Activated CD8-positive, alpha-beta T cell treated with anti-CD3 and anti-CD28 coated beads for 36 hours (primary cell): ENCODE measurements at regions not wholly inside any gene's neighbourhood (a gene's known extent, or its start where the extent isn't known, plus 50 kb on each side); places are given as distances from the start of the nearest gene placed in this dataset.

Experiments
- ATAC-seq: fragments of 200-7000 bp; cut with Tn5 transposase; one replicate; pipeline ENCODE4 v1.10.0; 2021; ENCODE audit warnings: mild to moderate bottlenecking, moderate library complexity
- CTCF ChIA-PET: fragments of 350-600 bp; sonication (Branson Sonifier 250); formaldehyde crosslinking; loops from one replicate; lab custom pipeline; 2021; ENCODE audit warnings: antibody characterized with exemption; lab: Charles Lee
- POLR2A ChIA-PET: fragments of 350-600 bp; sonication (Branson Sonifier 250); formaldehyde crosslinking; loops from one replicate; lab custom pipeline; 2021; ENCODE audit warnings: antibody characterized with exemption; lab: Charles Lee
- DNase-seq: peaks from one replicate; pipeline ENCODE4 v3.0.0-alpha.2; 2020
- H3K27ac Mint-ChIP-seq: one replicate; pipeline ENCODE4 v1.8.0; 2021; ENCODE audit warnings: mild to moderate bottlenecking, mixed read lengths
- H3K27me3 Mint-ChIP-seq: one replicate; pipeline ENCODE4 v1.8.0; 2021; ENCODE audit warnings: mixed read lengths
- H3K36me3 Mint-ChIP-seq: one replicate; pipeline ENCODE4 v1.8.0; 2021; ENCODE audit warnings: low read depth, mixed read lengths
- H3K4me1 Mint-ChIP-seq: one replicate; pipeline ENCODE4 v1.8.0; 2021; ENCODE audit warnings: low read depth, mixed read lengths
- H3K4me3 Mint-ChIP-seq: one replicate; pipeline ENCODE4 v1.8.0; 2021; ENCODE audit warnings: mild to moderate bottlenecking, moderate library complexity, mixed read lengths
- H3K9me3 Mint-ChIP-seq: one replicate; pipeline ENCODE4 v1.8.0; 2021; ENCODE audit warnings: mixed read lengths
- CTCF ChIP-seq: fragments of 200-600 bp; IDR thresholded peaks from one replicate; pipeline ENCODE4 v1.8.0; 2022; ENCODE audit warnings: antibody characterized with exemption, mild to moderate bottlenecking
- intact Hi-C: fragments of 100-400 bp; cut with micrococcal nuclease; formaldehyde crosslinking; loops from one replicate; pipeline ENCODE4 v1.10.0; 2022

- H3K9me3 Mint-ChIP-seq: no peaks in the 10 kb centered on the region
- H3K27me3 Mint-ChIP-seq: peaks cover under 1% of the 10 kb centered on the region
- no peaks in the 10 kb centered on the region for H3K36me3 Mint-ChIP-seq
- no peaks in the 10 kb centered on the region for H3K4me1 Mint-ChIP-seq
- no peak overlapping the region for H3K27ac Mint-ChIP-seq
- ATAC-seq: no peak
- H3K4me3 Mint-ChIP-seq: no peak overlapping the region
- TF ChIP-seq CTCF: no peak
- ChIA-PET CTCF (no interaction called here), POLR2A (interaction anchor here (0.7 kb wide), 1 partner anchor 230 kb away, joined by 3 read pairs; no protein-coding TSS in a partner anchor)
- DNase-seq: no peak
- intact Hi-C loops: no loop called here
These were observed 253.6 kb upstream of the VLDLR start for GRCh38 chr9:2367970-2368369.

GRCh38 chr9:2373648-2374047 lies 247.9 kb upstream of the VLDLR start:
- Mint-ChIP-seq H3K27me3 (no peaks in the 10 kb centered on the region), H3K27ac (no peak overlapping the region), H3K4me3 (no peak overlapping the region), H3K9me3 (peaks cover 5% of the 10 kb centered on the region), H3K4me1 (no peaks in the 10 kb centered on the region), H3K36me3 (no peaks in the 10 kb centered on the region)
- CTCF ChIA-PET: no interaction called here
- DNase-seq (no peak), ATAC-seq (no peak)
- intact Hi-C loops: no loop called here
- TF ChIP-seq CTCF: no peak
- POLR2A ChIA-PET: no interaction called here

GRCh38 chr9:2375114-2375513 lies 246.5 kb upstream of the VLDLR start:
- Mint-ChIP-seq H3K9me3 (peaks cover 9% of the 10 kb centered on the region), H3K4me1 (no peaks in the 10 kb centered on the region), H3K4me3 (no peak overlapping the region), H3K36me3 (no peaks in the 10 kb centered on the region), H3K27me3 (peaks cover 2% of the 10 kb centered on the region), H3K27ac (no peak overlapping the region)
- no peak for DNase-seq
- no peak for TF ChIP-seq CTCF
- POLR2A ChIA-PET: no interaction called here
- CTCF ChIA-PET: no interaction called here
- no peak for ATAC-seq
- intact Hi-C loops: no loop called here

- TF ChIP-seq CTCF: no peak
- intact Hi-C loops: no loop called here
- ATAC-seq (no peak), DNase-seq (no peak)
- peaks cover 9% of the 10 kb centered on the region for H3K9me3 Mint-ChIP-seq
- peaks cover 7% of the 10 kb centered on the region for H3K27me3 Mint-ChIP-seq
- H3K4me3 Mint-ChIP-seq: no peak overlapping the region
- H3K27ac Mint-ChIP-seq: no peak overlapping the region
- no peaks in the 10 kb centered on the region for H3K4me1 Mint-ChIP-seq
- ChIA-PET CTCF (no interaction called here), POLR2A (no interaction called here)
- no peaks in the 10 kb centered on the region for H3K36me3 Mint-ChIP-seq
These were observed 244.5 kb upstream of the VLDLR start for GRCh38 chr9:2377117-2377516.

- ATAC-seq (no peak), DNase-seq (no peak)
- intact Hi-C loops: no loop called here
- H3K27ac Mint-ChIP-seq: no peak overlapping the region
- ChIA-PET CTCF (interaction anchor here (1.0 to 1.1 kb wide), 2 partner anchors 23 to 350 kb away, joined by 3 to 4 read pairs; no protein-coding TSS in a partner anchor), POLR2A (no interaction called here)
- TF ChIP-seq CTCF: no peak
- peaks cover 9% of the 10 kb centered on the region for H3K9me3 Mint-ChIP-seq
- no peaks in the 10 kb centered on the region for H3K36me3 Mint-ChIP-seq
- H3K27me3 Mint-ChIP-seq: peaks cover 7% of the 10 kb centered on the region
- no peaks in the 10 kb centered on the region for H3K4me1 Mint-ChIP-seq
- H3K4me3 Mint-ChIP-seq: no peak overlapping the region
These were observed 243.8 kb upstream of the VLDLR start for GRCh38 chr9:2377834-2378233.
